ENCODE measurements at regions not wholly inside any gene's neighbourhood (a gene's known extent, or its start where the extent isn't known, plus 50 kb on each side); places are given as distances from the start of the nearest gene placed in this dataset.

DNA sequence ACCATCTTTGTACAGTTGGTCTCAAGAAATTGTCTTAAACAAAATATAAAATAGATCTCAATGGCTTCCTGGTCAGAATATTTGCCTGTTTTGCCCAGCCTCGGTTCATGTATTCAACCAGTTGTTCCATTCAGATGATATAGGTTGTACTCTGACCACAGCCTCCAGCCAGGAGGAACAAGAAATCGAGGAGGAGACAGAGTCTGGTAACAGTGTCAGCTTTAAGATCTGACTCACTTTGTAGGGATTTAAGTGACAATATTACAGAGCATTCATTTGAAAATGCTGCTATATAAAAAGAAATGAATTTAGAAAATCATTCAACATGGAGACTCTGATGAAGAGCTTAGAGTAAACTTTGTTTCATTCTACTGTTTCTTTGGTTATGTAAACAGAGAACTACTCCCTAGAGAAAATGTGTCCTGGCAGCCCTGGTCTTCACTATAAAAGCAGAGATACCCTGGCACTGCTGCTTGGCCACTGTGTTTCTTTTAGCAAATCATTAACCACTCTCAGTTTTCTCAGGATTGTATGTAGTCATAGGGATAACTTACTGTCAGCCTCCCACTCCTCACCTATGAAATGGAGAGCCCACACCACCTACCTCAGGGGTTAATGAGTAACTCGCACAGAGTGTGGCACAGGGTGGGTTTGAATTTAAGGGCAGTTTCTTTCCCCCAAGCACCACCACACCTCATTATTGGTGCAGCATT lies 53.5 kb downstream of the PAGE2 start:
- DNase-seq (peak in 1 of 3 donors; percentile 34), ATAC-seq (peak; percentile 79)
- intact Hi-C loops (cut with DNase I, micrococcal nuclease), result no loop called here
- Histone ChIP-seq H3K36me3 (ENCODE audit: low read depth) (no peaks in the 10 kb centered on the region), H3K9me3 (no peaks in the 10 kb centered on the region), H3K4me3 (no peak overlapping the region), H3K4me1 (ENCODE audit: low read depth) (no peaks in the 10 kb centered on the region)
- TF ChIP-seq, protein P1, sequence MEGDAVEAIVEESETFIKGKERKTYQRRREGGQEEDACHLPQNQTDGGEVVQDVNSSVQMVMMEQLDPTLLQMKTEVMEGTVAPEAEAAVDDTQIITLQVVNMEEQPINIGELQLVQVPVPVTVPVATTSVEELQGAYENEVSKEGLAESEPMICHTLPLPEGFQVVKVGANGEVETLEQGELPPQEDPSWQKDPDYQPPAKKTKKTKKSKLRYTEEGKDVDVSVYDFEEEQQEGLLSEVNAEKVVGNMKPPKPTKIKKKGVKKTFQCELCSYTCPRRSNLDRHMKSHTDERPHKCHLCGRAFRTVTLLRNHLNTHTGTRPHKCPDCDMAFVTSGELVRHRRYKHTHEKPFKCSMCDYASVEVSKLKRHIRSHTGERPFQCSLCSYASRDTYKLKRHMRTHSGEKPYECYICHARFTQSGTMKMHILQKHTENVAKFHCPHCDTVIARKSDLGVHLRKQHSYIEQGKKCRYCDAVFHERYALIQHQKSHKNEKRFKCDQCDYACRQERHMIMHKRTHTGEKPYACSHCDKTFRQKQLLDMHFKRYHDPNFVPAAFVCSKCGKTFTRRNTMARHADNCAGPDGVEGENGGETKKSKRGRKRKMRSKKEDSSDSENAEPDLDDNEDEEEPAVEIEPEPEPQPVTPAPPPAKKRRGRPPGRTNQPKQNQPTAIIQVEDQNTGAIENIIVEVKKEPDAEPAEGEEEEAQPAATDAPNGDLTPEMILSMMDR (IDR thresholded peaks at IDR 0.05), result no peak

DNA sequence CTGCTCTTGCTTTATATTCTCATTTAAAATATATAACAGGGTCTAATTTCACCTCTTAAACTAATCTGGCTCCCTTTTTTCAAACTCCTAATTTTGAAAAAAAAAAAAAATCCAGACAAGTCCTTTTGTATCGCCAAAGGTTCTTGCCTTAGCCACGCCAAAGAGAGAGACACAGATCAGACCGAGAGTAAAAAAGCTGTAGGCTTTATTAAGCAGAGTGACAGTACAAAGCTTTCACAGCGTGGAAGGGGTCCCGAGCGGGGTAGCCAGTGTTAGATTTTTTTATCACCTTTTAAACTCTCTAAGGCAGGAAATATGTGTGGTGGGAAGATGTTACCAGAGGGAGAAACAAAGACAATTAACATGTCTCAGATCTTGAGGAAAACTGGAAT lies 54.1 kb downstream of the PAGE2 start:
- no peaks in the 10 kb centered on the region for H3K36me3 ChIP-seq (ENCODE audit: low read depth)
- H3K4me3 ChIP-seq, result no peak overlapping the region
- TF ChIP-seq, protein P1 (IDR thresholded peaks at IDR 0.05), result no peak
- ATAC-seq (no peak), DNase-seq (no peak)
- intact Hi-C loops (cut with DNase I, micrococcal nuclease), result no loop called here
- H3K4me1 ChIP-seq (ENCODE audit: low read depth), result no peaks in the 10 kb centered on the region
- H3K9me3 ChIP-seq, result no peaks in the 10 kb centered on the region

DNA sequence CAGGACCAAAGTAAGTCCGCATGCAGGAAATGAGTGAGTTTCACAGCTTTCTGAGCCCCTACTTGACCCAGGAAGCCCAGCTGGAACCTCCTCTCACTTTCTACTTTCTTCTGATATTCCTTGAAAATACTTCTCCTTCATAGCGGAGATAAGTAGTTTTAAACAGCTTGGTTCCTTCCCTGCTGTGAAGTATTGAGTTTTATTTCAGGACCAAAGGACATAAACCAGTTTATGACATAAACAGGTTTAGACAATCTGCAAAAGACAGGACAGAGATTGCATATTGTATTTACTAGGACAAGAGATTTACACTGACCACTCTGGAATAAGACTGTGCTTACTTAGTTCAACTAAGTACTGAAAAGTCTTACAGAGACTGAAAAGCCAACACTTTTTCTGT lies 54.8 kb downstream of the PAGE2 start:
- Histone ChIP-seq H3K9me3 (no peaks in the 10 kb centered on the region), H3K4me3 (no peak overlapping the region), H3K4me1 (ENCODE audit: low read depth) (no peaks in the 10 kb centered on the region), H3K36me3 (ENCODE audit: low read depth) (no peaks in the 10 kb centered on the region)
- ATAC-seq (no peak), DNase-seq (no peak)
- intact Hi-C loops (cut with DNase I, micrococcal nuclease), result no loop called here
- TF ChIP-seq, protein P1 (IDR thresholded peaks at IDR 0.05), result no peak

DNA sequence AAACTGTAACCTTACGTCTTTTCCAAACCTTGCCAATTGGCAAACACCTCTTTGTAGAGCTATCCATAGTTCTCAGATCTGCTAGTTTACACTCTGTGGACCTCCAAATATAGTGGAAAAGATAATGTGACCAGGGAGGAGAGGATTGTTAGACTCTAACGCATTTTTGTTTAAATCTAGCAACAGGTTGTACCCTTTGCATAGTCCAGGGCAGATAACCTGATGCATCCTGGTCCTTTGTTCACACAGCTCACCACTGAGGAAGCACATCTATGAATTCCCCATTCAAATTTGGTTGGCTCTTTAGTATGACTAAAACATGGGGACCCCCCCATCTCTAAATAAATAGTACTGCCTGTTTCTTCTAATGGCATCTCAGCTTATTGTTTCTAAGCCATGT lies 55.9 kb downstream of the PAGE2 start:
- no peaks in the 10 kb centered on the region for H3K9me3 ChIP-seq
- H3K36me3 ChIP-seq (ENCODE audit: low read depth), result no peaks in the 10 kb centered on the region
- no peak for DNase-seq
- intact Hi-C loops (cut with DNase I, micrococcal nuclease), result no loop called here
- no peak for ATAC-seq
- H3K4me1 ChIP-seq (ENCODE audit: low read depth), result no peaks in the 10 kb centered on the region
- TF ChIP-seq, protein P1 (IDR thresholded peaks at IDR 0.05), result no peak
- H3K4me3 ChIP-seq, result no peak overlapping the region

DNA sequence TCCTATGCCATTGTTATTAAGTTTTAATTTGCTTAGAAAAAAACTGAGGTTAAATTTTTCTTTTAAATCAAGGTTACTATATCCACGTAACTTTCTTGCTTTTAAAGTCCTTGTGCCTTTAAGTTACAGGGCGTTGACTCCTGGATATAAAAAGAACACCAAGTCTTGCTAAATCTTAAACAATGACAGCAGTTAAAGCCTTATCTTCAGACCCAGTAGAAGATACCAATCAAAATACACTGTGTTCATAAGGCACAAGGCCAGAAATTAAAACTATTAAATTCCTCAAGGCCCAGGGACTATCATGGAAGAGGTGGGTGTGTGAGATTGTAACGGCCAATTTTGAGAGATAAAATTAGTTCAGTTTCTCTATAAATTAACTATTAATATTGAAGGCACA lies 60.4 kb downstream of the PAGE2 start:
- intact Hi-C loops (cut with DNase I, micrococcal nuclease), result no loop called here
- Histone ChIP-seq H3K36me3 (ENCODE audit: low read depth) (no peaks in the 10 kb centered on the region), H3K9me3 (no peaks in the 10 kb centered on the region), H3K4me3 (no peak overlapping the region), H3K4me1 (ENCODE audit: low read depth) (no peaks in the 10 kb centered on the region)
- TF ChIP-seq, protein P1 (IDR thresholded peaks at IDR 0.05), result no peak
- peak; percentile 67 for ATAC-seq
- DNase-seq, result no peak

DNA sequence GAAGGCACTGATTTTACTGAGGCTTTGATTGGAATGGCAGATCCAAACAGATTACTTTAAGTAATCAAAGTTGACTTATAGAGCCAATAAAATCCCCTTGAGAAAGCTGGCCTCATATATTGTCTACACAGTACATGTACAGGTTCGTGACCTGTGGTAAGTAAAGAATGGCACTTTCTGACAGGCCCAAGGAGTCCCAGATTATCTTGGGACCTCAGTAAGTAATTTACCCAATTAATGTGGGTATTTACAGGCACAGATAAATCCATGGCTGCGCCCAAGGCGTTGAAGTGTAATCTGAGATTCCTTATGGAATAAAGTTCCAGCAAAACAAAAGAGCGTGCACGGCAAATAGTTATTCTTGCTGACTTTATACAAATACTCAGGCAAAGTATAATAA lies 62.4 kb downstream of the PAGE2 start:
- DNase-seq (no peak), ATAC-seq (no peak)
- no peak overlapping the region for H3K4me3 ChIP-seq
- no peaks in the 10 kb centered on the region for H3K9me3 ChIP-seq
- H3K36me3 ChIP-seq (ENCODE audit: low read depth), result no peaks in the 10 kb centered on the region
- H3K4me1 ChIP-seq (ENCODE audit: low read depth), result no peaks in the 10 kb centered on the region
- intact Hi-C loops (cut with DNase I, micrococcal nuclease), result no loop called here
- TF ChIP-seq, protein P1 (IDR thresholded peaks at IDR 0.05), result no peak

Data from mucosa of descending colon (tissue), 3 donors.